Keratinocyte (primary cell): ENCODE measurements at regions not wholly inside any gene's neighbourhood (a gene's known extent, or its start where the extent isn't known, plus 50 kb on each side); places are given as distances from the start of the nearest gene placed in this dataset.
"Not testable (repeated sequence)": the region's sequence is repeated elsewhere in the genome, so short reads cannot be mapped to it uniquely, and the experiment has no call there.

Experiments
- DNase-seq: peaks from one replicate; pipeline ENCODE4 v3.0.0-alpha.2; 2011; ENCODE audit warnings: low read depth, missing footprints, low spot score
- FAIRE-seq: peaks from 2 replicates; lab custom pipeline; 2011; peaks lifted over from hg19 to GRCh38; lab: Jason Lieb, UNC
- H2AFZ ChIP-seq: 2 replicates; pipeline ENCODE4 v1.6.0; 2012; ENCODE audit warnings: low read length, control low read depth, inconsistent platforms; ENCODE audit not compliant: control insufficient read depth
- H3K27ac ChIP-seq: 2 replicates; pipeline ENCODE4 v1.5.1; 2011; ENCODE audit warnings: low read length; ENCODE audit not compliant: control insufficient read depth, insufficient read depth
- H3K27me3 ChIP-seq: 3 replicates; pipeline ENCODE4 v1.6.0; 2011; ENCODE audit warnings: low read length; ENCODE audit not compliant: control insufficient read depth, insufficient read depth; ENCODE audit errors: extremely low read depth
- H3K36me3 ChIP-seq, 2 experiments: 2 replicates in 1 of 2; 3 replicates in 1 of 2; pipeline ENCODE4 v1.5.1; 2011; ENCODE audit warnings: low read length in 2 of 2, mild to moderate bottlenecking in 1 of 2; ENCODE audit not compliant: control insufficient read depth in 2 of 2, insufficient read depth in 2 of 2; ENCODE audit errors: extremely low read depth in 1 of 2
- H3K4me1 ChIP-seq: 3 replicates; pipeline ENCODE4 v1.5.1; 2011; ENCODE audit warnings: low read length; ENCODE audit not compliant: control insufficient read depth, insufficient read depth; ENCODE audit errors: extremely low read depth
- H3K4me2 ChIP-seq: 3 replicates; pipeline ENCODE4 v1.6.0; 2011; ENCODE audit warnings: low read depth, low read length; ENCODE audit not compliant: control insufficient read depth, insufficient read depth; ENCODE audit errors: extremely low read depth
- H3K4me3 ChIP-seq, 3 experiments: fragments of 200-600 bp in 1 of 3; sonication (generic) in 1 of 3; 2 replicates in 2 of 3; 3 replicates in 1 of 3; pipeline ENCODE4 v1.5.1; 2011 to 2016; ENCODE audit warnings: low read length in 3 of 3, mild to moderate bottlenecking in 3 of 3, control low read depth in 2 of 3, inconsistent platforms in 1 of 3, low read depth in 1 of 3, mixed read lengths in 1 of 3, mixed run types in 1 of 3, moderate library complexity in 1 of 3; ENCODE audit not compliant: control insufficient read depth in 2 of 3, insufficient read depth in 2 of 3; ENCODE audit errors: extremely low read depth in 1 of 3
- H3K79me2 ChIP-seq: 2 replicates; pipeline ENCODE4 v1.6.0; 2012; ENCODE audit warnings: low read length; ENCODE audit not compliant: control insufficient read depth, insufficient read depth
- H3K9ac ChIP-seq: 3 replicates; pipeline ENCODE4 v1.6.0; 2011; ENCODE audit warnings: low read length; ENCODE audit not compliant: control insufficient read depth, insufficient read depth; ENCODE audit errors: extremely low read depth
- H3K9me1 ChIP-seq: 3 replicates; pipeline ENCODE4 v1.6.0; 2011; ENCODE audit warnings: low read length; ENCODE audit not compliant: control insufficient read depth, insufficient read depth; ENCODE audit errors: extremely low read depth
- H3K9me3 ChIP-seq: 2 replicates; pipeline ENCODE4 v1.5.1; 2012; ENCODE audit warnings: low read depth, low read length; ENCODE audit not compliant: control insufficient read depth
- H4K20me1 ChIP-seq: 3 replicates; pipeline ENCODE4 v1.6.0; 2011; ENCODE audit warnings: low read length; ENCODE audit not compliant: control insufficient read depth, insufficient read depth; ENCODE audit errors: extremely low read depth
- CTCF ChIP-seq, 3 experiments: IDR thresholded peaks in 1 of 3; conservative IDR thresholded peaks in 1 of 3; optimal IDR thresholded peaks in 1 of 3; 2 replicates in 2 of 3; 3 replicates in 1 of 3; pipeline versions ENCODE3 to v1.5.1; 2011; ENCODE audit warnings: low read length in 3 of 3, mild to moderate bottlenecking in 3 of 3, moderate library complexity in 2 of 3, control low read depth in 1 of 3, inconsistent platforms in 1 of 3; ENCODE audit not compliant: insufficient read depth in 2 of 3; ENCODE audit errors: extremely low read depth in 1 of 3
- EZH2 ChIP-seq: IDR thresholded peaks from one replicate; pipeline ENCODE4 v1.6.1; 2012; ENCODE audit warnings: inconsistent platforms, mild to moderate bottlenecking, low read length, moderate library complexity
- dilution Hi-C: fragments of 300-500 bp; cut with MboI; formaldehyde crosslinking; loops from one replicate; pipeline ENCODE4 v1.7.0; 2020; ENCODE audit warnings: low sequenced_read_pairs; ENCODE audit not compliant: extremely low pct_ligation_motif_present

GRCh38 chr9:764986-765385 is 76.5 kb upstream of the DMRT1 start:
- no peaks in the 10 kb centered on the region for H4K20me1 ChIP-seq
- H2AFZ ChIP-seq, result no peak overlapping the region
- no peak overlapping the region for H3K4me3 ChIP-seq
- no peak for TF ChIP-seq CTCF (optimal IDR thresholded peaks at IDR 0.05 in 1 of 3, IDR thresholded peaks at IDR 0.05 in 1 of 3, conservative IDR thresholded peaks at IDR 0.05 in 1 of 3; ENCODE audit: extremely low read depth in 1 of 3, insufficient read depth in 2 of 3, low read length in 3 of 3)
- TF ChIP-seq EZH2, result no peak
- no peak for DNase-seq
- no peaks in the 10 kb centered on the region for H3K9me3 ChIP-seq
- H3K27ac ChIP-seq, result no peak overlapping the region
- H3K9me1 ChIP-seq, result no peaks in the 10 kb centered on the region
- no peaks in the 10 kb centered on the region for H3K36me3 ChIP-seq
- no peaks in the 10 kb centered on the region for H3K79me2 ChIP-seq
- dilution Hi-C loops, result no loop called here
- no peak for FAIRE-seq
- H3K9ac ChIP-seq, result no peak overlapping the region
- H3K27me3 ChIP-seq, result no peaks in the 10 kb centered on the region
- no peak overlapping the region for H3K4me2 ChIP-seq
- no peaks in the 10 kb centered on the region for H3K4me1 ChIP-seq

GRCh38 chr9:767061-767561 is 74.4 kb upstream of the DMRT1 start:
- H3K9me1 ChIP-seq, H4K20me1 ChIP-seq, H3K4me3 ChIP-seq, H3K27ac ChIP-seq, H3K4me2 ChIP-seq, H2AFZ ChIP-seq, FAIRE-seq, H3K9me3 ChIP-seq, H3K4me1 ChIP-seq, DNase-seq, H3K9ac ChIP-seq, H3K79me2 ChIP-seq, H3K27me3 ChIP-seq, H3K36me3 ChIP-seq, dilution Hi-C loops: not testable (repeated sequence)

GRCh38 chr9:776086-776485 is 65.4 kb upstream of the DMRT1 start:
- Histone ChIP-seq H3K4me1 (no peaks in the 10 kb centered on the region), H4K20me1 (no peaks in the 10 kb centered on the region), H3K27me3 (no peaks in the 10 kb centered on the region), H3K9ac (no peak overlapping the region), H3K9me3 (peaks cover 3% of the 10 kb centered on the region), H3K4me3 (no peak overlapping the region), H3K4me2 (no peak overlapping the region), H3K9me1 (no peaks in the 10 kb centered on the region), H3K36me3 (no peaks in the 10 kb centered on the region), H2AFZ (no peak overlapping the region), H3K79me2 (no peaks in the 10 kb centered on the region), H3K27ac (no peak overlapping the region)
- FAIRE-seq, result no peak
- dilution Hi-C loops, result no loop called here
- DNase-seq, result no peak
- no peak for TF ChIP-seq EZH2
- no peak for TF ChIP-seq CTCF (optimal IDR thresholded peaks at IDR 0.05 in 1 of 3, IDR thresholded peaks at IDR 0.05 in 1 of 3, conservative IDR thresholded peaks at IDR 0.05 in 1 of 3; ENCODE audit: extremely low read depth in 1 of 3, insufficient read depth in 2 of 3, low read length in 3 of 3)
